Thoracic aorta (tissue), 2 donors: ENCODE measurements at regions not wholly inside any gene's neighbourhood (a gene's known extent, or its start where the extent isn't known, plus 50 kb on each side); places are given as distances from the start of the nearest gene placed in this dataset.

ENCODE experiments used
- ATAC-seq: fragments of 150-250 bp; one replicate; pipeline ENCODE4 v1.8.0; 2017; ENCODE audit warnings: low read depth; ENCODE audit not compliant: insufficient number of reproducible peaks, low FRiP score
- DNase-seq: peaks from one replicate; pipeline ENCODE4 v3.0.0-alpha.2; 2020; ENCODE audit warnings: low spot score
- H3K27ac ChIP-seq, 2 donors: fragments of 200-600 bp; sonication (generic); 1 replicate in 1 of 2; 2 replicates in 1 of 2; pipeline ENCODE4 v1.5.1; 2016; ENCODE audit warnings: mild to moderate bottlenecking in 2 of 2, moderate library complexity in 2 of 2
- H3K27me3 ChIP-seq: fragments of 200-600 bp; sonication (generic); replicated peaks from 2 replicates; pipeline ENCODE4 v1.6.0; 2016; ENCODE audit warnings: mild to moderate bottlenecking; ENCODE audit not compliant: insufficient read depth
- H3K36me3 ChIP-seq: fragments of 200-600 bp; sonication (generic); one replicate; pipeline ENCODE4 v1.5.1; 2016
- H3K4me1 ChIP-seq, 2 donors: fragments of 200-600 bp; sonication (generic); 1 replicate in 1 of 2; 2 replicates in 1 of 2; pipeline versions ENCODE4 v1.5.1 to v1.6.0; 2016; ENCODE audit warnings: low read depth in 2 of 2, mild to moderate bottlenecking in 1 of 2; ENCODE audit not compliant: control insufficient read depth in 1 of 2
- H3K4me3 ChIP-seq: fragments of 200-600 bp; sonication (generic); 2 replicates; pipeline ENCODE4 v1.5.1; 2016; ENCODE audit warnings: mild to moderate bottlenecking
- H3K9me3 ChIP-seq: fragments of 200-600 bp; sonication (generic); 2 replicates; pipeline ENCODE4 v1.5.1; 2016
- TF ChIP-seq, protein P1 (sequence below): fragments of 200-600 bp; sonication (generic); IDR thresholded peaks from one replicate; pipeline ENCODE4 v1.5.1; 2019; ENCODE audit warnings: antibody characterized with exemption

DNA sequence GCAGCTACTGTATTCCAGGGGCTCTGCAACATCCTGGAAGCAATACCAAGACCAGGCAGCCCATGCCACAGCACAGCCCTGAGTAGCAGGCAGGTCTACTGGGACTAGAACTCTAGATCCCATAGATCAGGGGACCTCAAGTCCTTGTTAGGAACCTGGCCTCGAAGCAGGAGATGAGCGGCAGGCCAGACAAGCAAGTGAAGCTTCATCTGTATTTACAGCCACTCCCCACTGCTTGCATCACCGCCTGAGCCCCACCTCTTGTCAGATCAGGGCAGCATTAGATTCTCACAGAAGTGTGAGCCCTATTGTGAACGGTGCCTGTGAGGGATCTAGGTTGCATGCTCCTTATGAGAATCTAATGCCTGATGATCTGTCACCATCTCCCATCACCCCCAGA, 295.7 kb upstream of the TNRC6C start:
- no peak for ATAC-seq
- H3K4me3 ChIP-seq, result no peak overlapping the region
- no peaks in the 10 kb centered on the region for H3K27me3 ChIP-seq
- DNase-seq, result no peak
- H3K9me3 ChIP-seq, result peaks cover 3% of the 10 kb centered on the region
- H3K4me1 ChIP-seq, result no peaks in the 10 kb centered on the region
- no peak overlapping the region for H3K27ac ChIP-seq
- no peaks in the 10 kb centered on the region for H3K36me3 ChIP-seq
- TF ChIP-seq, protein P1, sequence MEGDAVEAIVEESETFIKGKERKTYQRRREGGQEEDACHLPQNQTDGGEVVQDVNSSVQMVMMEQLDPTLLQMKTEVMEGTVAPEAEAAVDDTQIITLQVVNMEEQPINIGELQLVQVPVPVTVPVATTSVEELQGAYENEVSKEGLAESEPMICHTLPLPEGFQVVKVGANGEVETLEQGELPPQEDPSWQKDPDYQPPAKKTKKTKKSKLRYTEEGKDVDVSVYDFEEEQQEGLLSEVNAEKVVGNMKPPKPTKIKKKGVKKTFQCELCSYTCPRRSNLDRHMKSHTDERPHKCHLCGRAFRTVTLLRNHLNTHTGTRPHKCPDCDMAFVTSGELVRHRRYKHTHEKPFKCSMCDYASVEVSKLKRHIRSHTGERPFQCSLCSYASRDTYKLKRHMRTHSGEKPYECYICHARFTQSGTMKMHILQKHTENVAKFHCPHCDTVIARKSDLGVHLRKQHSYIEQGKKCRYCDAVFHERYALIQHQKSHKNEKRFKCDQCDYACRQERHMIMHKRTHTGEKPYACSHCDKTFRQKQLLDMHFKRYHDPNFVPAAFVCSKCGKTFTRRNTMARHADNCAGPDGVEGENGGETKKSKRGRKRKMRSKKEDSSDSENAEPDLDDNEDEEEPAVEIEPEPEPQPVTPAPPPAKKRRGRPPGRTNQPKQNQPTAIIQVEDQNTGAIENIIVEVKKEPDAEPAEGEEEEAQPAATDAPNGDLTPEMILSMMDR, result no peak

DNA sequence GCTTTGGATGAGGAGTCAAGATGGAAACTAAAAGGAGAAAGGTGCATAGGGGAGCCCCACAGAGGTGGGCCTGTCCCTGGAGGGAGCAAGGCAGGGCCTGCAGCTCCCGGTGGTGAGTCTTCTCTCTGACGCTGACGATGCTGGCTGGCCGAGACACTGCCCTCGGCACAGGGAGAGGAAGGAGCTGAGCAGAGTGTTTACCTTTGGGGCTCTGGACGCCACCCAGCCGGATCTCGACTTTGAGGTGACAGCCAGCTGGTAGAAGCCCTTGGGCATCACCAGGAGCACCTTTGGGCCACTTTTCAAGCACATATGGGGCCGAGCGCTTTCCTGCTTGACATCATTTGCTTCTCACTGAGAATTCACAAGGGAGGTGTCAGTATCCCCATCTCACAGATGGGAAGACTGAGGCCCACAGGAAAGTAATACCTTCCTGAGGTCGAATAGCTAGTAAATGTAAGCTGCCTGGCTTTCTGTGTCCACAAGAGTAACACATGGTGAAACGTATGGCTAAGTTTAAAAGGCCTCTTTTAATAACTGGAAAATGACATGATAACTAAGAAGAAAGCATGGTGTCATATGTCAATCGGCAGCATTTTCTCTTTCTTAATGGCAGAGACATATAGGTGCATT, 294.3 kb upstream of the TNRC6C start:
- Histone ChIP-seq H3K27me3 (no peaks in the 10 kb centered on the region), H3K27ac (no peak overlapping the region), H3K4me3 (no peak overlapping the region), H3K9me3 (peaks cover 10% of the 10 kb centered on the region), H3K4me1 (no peaks in the 10 kb centered on the region), H3K36me3 (no peaks in the 10 kb centered on the region)
- ATAC-seq (no peak), DNase-seq (no peak)
- TF ChIP-seq, protein P1, result no peak

DNA sequence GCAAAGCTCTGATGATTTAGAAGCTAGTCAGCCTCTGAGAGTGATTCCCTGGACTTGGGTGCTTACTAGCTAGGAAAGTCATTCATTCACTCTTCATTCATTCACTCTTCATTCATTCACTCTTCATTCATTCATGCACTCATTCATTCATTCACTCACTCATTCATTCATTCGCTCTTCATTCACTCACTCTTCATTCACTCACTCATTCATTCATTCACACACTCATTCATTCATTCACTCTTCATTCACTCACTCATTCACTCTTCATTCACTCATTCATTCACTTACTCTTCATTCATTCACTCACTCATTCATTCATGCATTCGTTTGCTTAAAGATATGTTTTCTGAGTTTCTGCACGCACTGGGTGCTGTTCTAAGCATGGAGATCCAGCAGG, 292.7 kb upstream of the TNRC6C start:
- peaks cover 10% of the 10 kb centered on the region for H3K9me3 ChIP-seq
- H3K27ac ChIP-seq, result no peak overlapping the region
- TF ChIP-seq, protein P1, result no peak
- DNase-seq (no peak), ATAC-seq (no peak)
- no peaks in the 10 kb centered on the region for H3K4me1 ChIP-seq
- H3K36me3 ChIP-seq, result no peaks in the 10 kb centered on the region
- H3K27me3 ChIP-seq, result no peaks in the 10 kb centered on the region
- H3K4me3 ChIP-seq, result no peak overlapping the region

DNA sequence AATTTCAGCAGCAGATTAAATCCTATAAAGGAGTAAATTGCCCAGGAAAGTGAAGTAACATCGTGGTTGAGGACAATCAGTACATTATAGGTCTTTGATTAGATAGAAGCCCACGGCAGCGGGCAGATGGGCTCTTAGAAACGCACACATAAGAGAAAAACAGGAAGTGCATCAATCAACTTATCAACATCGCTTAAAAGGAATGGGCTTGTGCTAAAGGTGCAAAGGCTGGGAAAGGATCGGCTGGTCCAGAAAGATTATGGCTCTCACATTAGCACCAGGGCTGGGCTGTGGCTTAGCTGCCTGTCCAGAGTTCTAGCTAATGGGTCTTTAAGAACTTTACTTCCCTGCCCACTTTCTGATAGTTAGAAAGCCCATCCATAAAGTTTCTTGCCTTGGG, 292.0 kb upstream of the TNRC6C start:
- H3K4me3 ChIP-seq, result no peak overlapping the region
- H3K36me3 ChIP-seq, result no peaks in the 10 kb centered on the region
- peaks cover 10% of the 10 kb centered on the region for H3K9me3 ChIP-seq
- ATAC-seq (no peak), DNase-seq (no peak)
- no peaks in the 10 kb centered on the region for H3K4me1 ChIP-seq
- TF ChIP-seq, protein P1, result no peak
- H3K27ac ChIP-seq, result no peak overlapping the region
- no peaks in the 10 kb centered on the region for H3K27me3 ChIP-seq

DNA sequence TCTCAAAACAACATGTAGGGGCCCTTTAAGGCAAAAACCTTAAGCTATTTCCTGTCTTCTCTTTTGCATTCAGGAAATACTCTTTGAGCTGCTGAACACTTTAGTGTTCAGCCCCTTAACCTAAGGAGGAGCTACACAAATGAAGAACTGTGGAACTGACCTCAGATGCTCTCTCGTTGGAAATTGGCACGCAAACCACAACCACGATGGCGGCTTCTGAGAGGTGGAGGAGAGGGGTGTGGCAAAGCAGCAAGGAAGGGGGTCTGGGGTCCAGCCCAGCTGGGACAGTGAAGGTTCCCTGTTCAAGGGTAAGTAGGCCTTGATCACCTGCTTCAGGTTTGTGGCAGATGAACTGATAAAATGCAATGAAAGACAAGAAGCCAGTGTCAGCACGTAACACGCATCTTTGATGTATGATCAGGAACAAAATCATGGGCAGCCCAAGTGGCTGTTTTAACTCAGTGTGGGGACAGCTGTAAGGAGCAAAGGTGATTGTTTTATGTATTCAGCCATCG, 291.6 kb upstream of the TNRC6C start:
- Histone ChIP-seq H3K4me3 (no peak overlapping the region), H3K9me3 (peaks cover 10% of the 10 kb centered on the region), H3K4me1 (no peaks in the 10 kb centered on the region), H3K27ac (no peak overlapping the region), H3K27me3 (no peaks in the 10 kb centered on the region), H3K36me3 (no peaks in the 10 kb centered on the region)
- ATAC-seq (no peak), DNase-seq (no peak)
- TF ChIP-seq, protein P1, result no peak
